Heart left ventricle (tissue), 13 donors: ENCODE measurements at regions not wholly inside any gene's neighbourhood (a gene's known extent, or its start where the extent isn't known, plus 50 kb on each side); places are given as distances from the start of the nearest gene placed in this dataset.

Experiments used
- CTCF ChIP-seq, 12 donors: fragments of 200-600 bp; sonication (generic) in 4 of 12; IDR thresholded peaks; one replicate each; pipeline versions ENCODE4 v1.5.0 to v1.8.0; 2018 to 2022; ENCODE audit warnings: antibody characterized with exemption in 12 of 12, mild to moderate bottlenecking in 5 of 12
- POLR2A ChIP-seq, 2 donors: fragments of 450-650 bp; IDR thresholded peaks; one replicate each; pipeline ENCODE4 v1.6.1; 2017; ENCODE audit warnings: antibody characterized with exemption in 2 of 2, mild to moderate bottlenecking in 2 of 2, moderate library complexity in 2 of 2
- donor health status: ischemic (EF 13 %, LVEDD 7.1; RV severe dilation, severe dysfunction).
- donor health status: DM: no; HTN: yes; CAD: no.
- donor health status: DM: no; HTN: no; CAD: no.
- donor health status: ischemic (EF 25% LVEDD 6.9; RV normal size, moderate dysfunction).
- donor health status: ischemic (EF 25% LVEDD 5.7; RV mildly dilated, moderate dysfunction).
- donor health status: ischemic (EF 35%, LVEDD 5.7; RV mildly dilated, moderate dysfunction).
- donor health status: nonischemic (EF 11% LVEDD 7.7; RV severe dilation, severe dysfunction).
- donor health status: DM: yes; HTN: yes; CAD: no.
- donor health status: PGD.
- donor health status: ischemic (EF 29% LVEDD 5.4; RV normal size, mild dysfunction).
- donor health status: nonischemic (EF 23%, LVEDD 6.1; RV moderate dilation, normal function).

- TF ChIP-seq CTCF (IDR thresholded peaks at IDR 0.05) = no peak
- no peak for TF ChIP-seq POLR2A (IDR thresholded peaks at IDR 0.05)
Observed at GRCh38 chr10:64313967-64314366, 792.8 kb downstream of the REEP3 start.
